WI38 (cell line): ENCODE measurements at regions not wholly inside any gene's neighbourhood (a gene's known extent, or its start where the extent isn't known, plus 50 kb on each side); places are given as distances from the start of the nearest gene placed in this dataset.
"Not testable (repeated sequence)": the region's sequence is repeated elsewhere in the genome, so short reads cannot be mapped to it uniquely, and the experiment has no call there.

Experiments used
- H3K4me3 ChIP-seq: 2 replicates; pipeline ENCODE4 v1.5.1; 2011; ENCODE audit warnings: low read depth, mild to moderate bottlenecking, control low read depth, low read length
- TF ChIP-seq, protein P1 (sequence below): IDR thresholded peaks from 2 replicates; pipeline ENCODE4 v1.5.1; 2012; ENCODE audit warnings: low read depth, mild to moderate bottlenecking, control low read depth, low read length

DNA sequence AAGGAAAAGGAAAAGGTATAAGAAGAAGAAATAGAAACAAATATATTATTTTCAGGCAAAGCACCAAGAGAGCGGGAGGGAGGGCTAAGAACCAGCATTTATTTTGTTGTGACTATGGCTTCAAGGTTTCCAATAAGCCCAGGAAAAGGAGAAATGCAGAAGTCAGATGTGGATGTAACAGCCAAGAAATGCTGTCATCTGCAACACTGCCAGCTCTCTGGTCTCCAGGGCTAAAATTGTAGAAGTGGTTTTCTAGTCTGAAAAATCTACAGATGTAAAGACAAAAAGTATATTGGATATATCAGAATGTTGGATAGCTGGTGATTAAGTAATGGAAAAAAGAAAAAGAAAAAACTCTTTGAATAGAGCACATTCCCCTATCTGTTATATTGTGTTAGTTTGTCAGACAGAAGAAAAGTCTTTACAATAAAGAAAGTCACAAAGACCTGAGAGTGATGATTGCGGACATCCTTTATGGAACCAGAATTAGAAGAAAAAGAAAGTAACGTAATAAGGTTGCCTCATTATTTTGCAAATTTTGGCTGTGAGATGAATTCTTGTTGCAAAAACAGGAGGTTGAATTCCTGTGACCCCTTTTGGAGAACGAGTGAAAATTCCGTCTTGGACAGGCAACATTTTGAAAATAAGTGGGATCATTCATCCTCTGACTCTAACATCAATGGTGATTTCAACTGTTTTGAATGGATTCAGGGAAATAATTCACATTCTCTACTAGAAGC, 938.1 kb downstream of the TTLL7 start:
- TF ChIP-seq, protein P1, sequence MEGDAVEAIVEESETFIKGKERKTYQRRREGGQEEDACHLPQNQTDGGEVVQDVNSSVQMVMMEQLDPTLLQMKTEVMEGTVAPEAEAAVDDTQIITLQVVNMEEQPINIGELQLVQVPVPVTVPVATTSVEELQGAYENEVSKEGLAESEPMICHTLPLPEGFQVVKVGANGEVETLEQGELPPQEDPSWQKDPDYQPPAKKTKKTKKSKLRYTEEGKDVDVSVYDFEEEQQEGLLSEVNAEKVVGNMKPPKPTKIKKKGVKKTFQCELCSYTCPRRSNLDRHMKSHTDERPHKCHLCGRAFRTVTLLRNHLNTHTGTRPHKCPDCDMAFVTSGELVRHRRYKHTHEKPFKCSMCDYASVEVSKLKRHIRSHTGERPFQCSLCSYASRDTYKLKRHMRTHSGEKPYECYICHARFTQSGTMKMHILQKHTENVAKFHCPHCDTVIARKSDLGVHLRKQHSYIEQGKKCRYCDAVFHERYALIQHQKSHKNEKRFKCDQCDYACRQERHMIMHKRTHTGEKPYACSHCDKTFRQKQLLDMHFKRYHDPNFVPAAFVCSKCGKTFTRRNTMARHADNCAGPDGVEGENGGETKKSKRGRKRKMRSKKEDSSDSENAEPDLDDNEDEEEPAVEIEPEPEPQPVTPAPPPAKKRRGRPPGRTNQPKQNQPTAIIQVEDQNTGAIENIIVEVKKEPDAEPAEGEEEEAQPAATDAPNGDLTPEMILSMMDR = no peak
- H3K4me3 ChIP-seq = no peak overlapping the region

DNA sequence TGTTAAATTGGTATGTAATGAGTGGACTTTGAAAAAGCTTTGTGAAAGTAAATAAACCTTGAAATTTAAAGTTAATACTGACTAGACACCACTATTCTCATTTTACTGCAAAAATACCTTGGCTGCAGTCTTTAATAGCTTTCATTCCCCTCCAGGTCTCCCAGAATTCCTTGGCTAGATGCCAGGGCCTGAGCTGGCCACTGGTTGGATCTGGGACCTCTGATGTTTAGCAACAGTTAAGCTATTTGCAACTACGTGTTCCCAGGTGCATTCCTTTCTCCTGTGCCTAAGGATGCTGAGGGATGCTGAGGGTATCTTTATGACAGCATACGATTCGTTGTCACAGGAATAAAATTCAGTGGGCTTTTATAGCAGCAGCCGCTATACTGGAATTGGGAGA, 938.7 kb downstream of the TTLL7 start:
- H3K4me3 ChIP-seq = no peak overlapping the region
- TF ChIP-seq, protein P1 = no peak

DNA sequence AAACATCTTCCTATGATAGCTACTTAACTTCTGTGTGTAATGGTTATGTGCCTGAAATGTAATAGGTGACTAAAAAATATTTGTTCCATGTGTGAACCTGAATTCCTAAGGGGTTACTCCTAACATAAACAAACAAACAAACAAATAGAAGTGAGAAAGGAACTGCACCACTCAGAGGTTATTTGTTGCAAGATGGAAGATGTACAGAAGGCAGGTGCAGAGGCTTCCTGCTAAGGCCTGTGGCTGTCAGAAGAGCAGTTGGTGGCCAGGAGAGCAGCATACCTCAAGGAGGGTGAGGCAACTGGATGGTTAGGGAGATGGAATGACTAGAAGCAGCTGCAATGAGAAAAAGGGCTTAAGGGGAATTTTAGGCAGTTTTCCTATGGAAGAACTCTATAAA, 940.6 kb downstream of the TTLL7 start:
- H3K4me3 ChIP-seq = no peak overlapping the region
- TF ChIP-seq, protein P1 = no peak

DNA sequence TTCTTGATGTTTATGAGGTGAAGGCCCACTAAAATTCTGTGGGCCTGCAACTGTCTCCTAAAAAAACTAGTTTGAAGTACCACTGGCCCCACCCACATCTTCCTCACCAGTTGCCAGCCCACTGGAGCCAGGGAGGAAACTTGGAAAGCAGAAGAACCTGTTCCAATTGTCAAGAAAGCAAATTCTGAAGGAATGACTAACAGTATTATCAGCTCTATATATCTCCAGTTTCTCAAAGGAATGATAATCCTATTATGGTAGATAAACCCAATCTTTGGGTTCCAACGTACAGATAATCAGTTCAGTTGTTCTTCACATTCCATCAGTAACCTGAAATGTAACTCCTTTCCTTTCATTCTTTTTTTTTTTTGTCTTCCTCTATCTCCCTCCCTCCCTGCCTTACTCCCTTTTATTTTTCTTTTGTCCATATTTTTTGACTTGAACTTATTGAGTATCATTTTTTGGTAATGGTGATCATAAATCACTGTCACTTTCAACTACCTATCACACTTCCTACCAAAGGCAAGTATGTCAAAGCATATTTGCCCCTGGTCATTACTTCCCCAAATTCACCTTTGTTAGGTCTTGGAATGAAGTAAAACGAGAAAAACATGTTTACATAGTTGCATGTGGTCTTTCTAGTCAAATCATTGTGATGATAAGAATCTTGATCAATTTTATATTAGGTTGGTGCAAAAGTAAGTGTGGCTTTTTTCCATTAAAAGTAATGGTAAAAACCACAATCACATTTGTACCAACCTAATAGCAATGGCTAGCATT, 943.4 kb downstream of the TTLL7 start:
- TF ChIP-seq, protein P1 = no peak
- H3K4me3 ChIP-seq = no peak overlapping the region

DNA sequence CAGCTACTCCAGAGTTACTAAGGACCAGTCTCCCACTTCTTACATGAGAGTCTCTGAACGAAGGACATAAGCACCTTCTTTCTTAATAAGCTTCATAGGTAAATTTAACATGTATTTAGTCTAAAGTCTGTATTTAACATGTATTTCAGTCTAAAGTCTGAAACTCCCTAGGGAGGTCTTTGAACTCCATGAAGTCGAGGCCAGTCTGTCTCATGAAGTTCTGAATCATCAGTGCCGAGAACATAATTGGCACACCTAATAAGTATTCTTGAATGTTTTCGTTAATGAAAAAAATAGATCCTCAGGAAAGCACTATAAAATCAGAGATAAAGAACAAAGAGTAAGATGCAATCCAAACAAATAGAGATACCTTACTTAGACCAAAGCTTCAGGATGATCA, 945.5 kb downstream of the TTLL7 start:
- TF ChIP-seq, protein P1 = no peak
- no peak overlapping the region for H3K4me3 ChIP-seq

DNA sequence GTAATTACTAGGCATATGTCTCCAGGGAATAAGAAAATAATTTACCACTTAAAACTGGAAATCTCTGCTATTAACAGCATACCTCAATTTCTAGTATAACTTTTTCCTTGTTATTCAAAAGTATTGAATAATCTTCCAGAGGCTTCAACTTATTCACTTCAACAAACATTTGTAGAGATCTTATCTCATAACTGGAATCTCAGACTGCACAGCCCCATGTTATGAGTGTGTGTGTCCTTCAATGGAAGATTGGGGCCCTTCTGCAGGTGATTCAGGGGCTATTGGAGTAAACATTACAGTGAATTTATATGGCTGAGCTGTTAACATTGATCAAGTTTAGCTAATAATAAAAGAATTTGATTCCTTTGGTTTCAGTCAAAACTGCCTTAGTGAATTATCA, 946.1 kb downstream of the TTLL7 start:
- TF ChIP-seq, protein P1 = no peak
- no peak overlapping the region for H3K4me3 ChIP-seq

DNA sequence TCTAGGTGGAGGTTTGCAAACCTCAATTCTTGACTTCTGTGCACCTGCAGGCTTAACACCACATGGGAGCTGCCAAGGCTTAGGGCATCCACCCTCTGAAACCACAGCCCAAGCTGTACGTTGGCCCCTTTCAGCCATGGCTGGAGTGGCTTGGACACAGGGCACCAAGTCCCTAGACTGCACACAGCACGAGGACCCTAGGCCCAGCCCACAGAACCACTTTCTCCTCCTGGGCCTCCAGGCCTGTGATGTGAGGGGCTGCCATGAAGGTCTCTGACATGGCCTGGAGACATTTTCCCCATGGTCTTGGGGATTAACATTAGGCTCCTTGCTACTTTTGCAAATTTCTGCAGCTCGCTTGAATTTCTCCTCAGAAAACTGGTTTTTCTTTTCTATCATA, 947.9 kb downstream of the TTLL7 start:
- not testable (repeated sequence) for H3K4me3 ChIP-seq

DNA sequence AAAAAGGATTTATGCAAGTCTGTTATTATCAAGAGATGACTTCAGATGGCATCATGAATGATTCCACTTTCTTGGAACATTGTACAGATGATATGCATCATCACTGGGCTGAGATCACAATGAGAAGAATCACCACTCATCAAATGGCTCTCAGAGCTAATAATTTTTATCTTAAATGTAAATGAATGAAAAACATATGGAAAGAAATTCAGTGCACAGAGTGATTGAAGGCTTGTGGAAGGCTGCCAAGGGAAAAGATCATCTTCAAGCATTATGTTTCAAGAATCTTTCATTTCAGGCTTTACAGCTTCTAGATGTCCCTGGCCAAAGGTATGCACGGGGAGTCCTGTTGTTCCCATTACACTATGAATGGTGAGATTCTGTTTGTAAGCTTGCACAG, 955.7 kb downstream of the TTLL7 start:
- TF ChIP-seq, protein P1 = no peak
- H3K4me3 ChIP-seq = no peak overlapping the region

DNA sequence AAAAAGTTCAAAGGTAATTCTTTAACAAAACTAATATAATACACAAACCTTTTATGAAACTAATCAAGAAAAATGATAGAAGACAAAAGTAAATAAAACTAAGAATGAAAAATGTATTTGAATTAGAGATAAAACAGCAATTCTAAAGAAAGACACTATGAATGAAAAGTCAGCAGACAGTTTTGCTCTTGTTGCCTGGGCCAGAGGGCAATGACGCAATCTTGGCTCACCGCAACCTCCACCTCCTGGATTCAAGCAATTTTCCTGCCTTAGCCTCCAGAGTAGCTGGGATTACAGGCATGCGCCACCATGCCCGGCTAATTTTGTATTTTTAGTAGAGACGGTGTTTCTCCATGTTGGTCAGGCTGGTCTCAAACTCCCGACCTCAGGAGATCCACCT, 959.8 kb downstream of the TTLL7 start:
- H3K4me3 ChIP-seq = not testable (repeated sequence)
